K562 (cell line): ENCODE measurements at regions not wholly inside any gene's neighbourhood (a gene's known extent, or its start where the extent isn't known, plus 50 kb on each side); places are given as distances from the start of the nearest gene placed in this dataset.

Experiments used
- ATAC-seq: fragments of 200-7000 bp; cut with Tn5 transposase; 3 replicates; pipeline ENCODE4 v1.9.1; 2020; ENCODE audit warnings: moderate library complexity
- BruUV-seq: library from RNA; stranded (reverse); fragments of 400-500 nt; replicated peaks from 2 replicates; lab custom pipeline; 2021; lab: Mats Ljungman, UMichigan
- CTCF ChIA-PET: fragments of 300-600 bp; formaldehyde crosslinking; extraction: SDS; loops from one replicate; lab custom pipeline; 2021; ENCODE audit warnings: low intra/inter-chr PET ratio; lab: Yijun Ruan, JAX
- POLR2A ChIA-PET: fragments of 300-600, 350-650 bp; sonication (Branson Sonifier 250); formaldehyde crosslinking; extraction: SDS; loops from one replicate; lab custom pipeline; 2021; ENCODE audit warnings: antibody characterized with exemption, inconsistent platforms; lab: Yijun Ruan, JAX
- DNase-seq, 4 experiments: peaks; one replicate each; pipeline versions ENCODE4 v3.0.0 to v3.0.0-alpha.2; 2011 to 2018; ENCODE audit warnings: low spot score in 3 of 4, mixed read lengths in 3 of 4; ENCODE audit errors: extremely low read depth in 1 of 4
- FAIRE-seq: peaks from 2 replicates; lab custom pipeline; 2011; peaks lifted over from hg19 to GRCh38; lab: Jason Lieb, UNC
- H2AFZ ChIP-seq: 2 replicates; pipeline ENCODE4 v1.6.0; 2011; ENCODE audit warnings: low read depth, low read length, control low read depth, inconsistent platforms
- H3K27ac ChIP-seq: fragments of 200-600 bp; 3 replicates; pipeline ENCODE4 v1.8.0; 2011; ENCODE audit warnings: low read depth, mild to moderate bottlenecking, control low read depth, inconsistent platforms, low read length, moderate library complexity, mixed read lengths; ENCODE audit errors: extremely low read depth
- H3K27me3 ChIP-seq, 2 experiments: fragments of 300-600 bp in 1 of 2; 2 replicates in 1 of 2; 3 replicates in 1 of 2; pipeline versions ENCODE4 v1.6.0 to v1.8.0; 2011; ENCODE audit warnings: inconsistent platforms in 2 of 2, low read length in 2 of 2, mild to moderate bottlenecking in 1 of 2, mixed read lengths in 1 of 2, moderate library complexity in 1 of 2; ENCODE audit not compliant: control insufficient read depth in 2 of 2, insufficient read depth in 2 of 2
- H3K36me3 ChIP-seq: fragments of 300-600 bp; 3 replicates; pipeline ENCODE4 v1.8.0; 2011; ENCODE audit warnings: mild to moderate bottlenecking, low read length, inconsistent platforms; ENCODE audit not compliant: control insufficient read depth, insufficient read depth
- H3K4me1 ChIP-seq, 2 experiments: fragments of 200-600 bp in 1 of 2; replicated peaks in 1 of 2; 2 replicates in 1 of 2; 3 replicates in 1 of 2; pipeline versions ENCODE4 v1.5.1 to v1.8.0; 2011; ENCODE audit warnings: inconsistent platforms in 2 of 2, low read length in 2 of 2, mild to moderate bottlenecking in 1 of 2, mixed read lengths in 1 of 2, moderate library complexity in 1 of 2; ENCODE audit not compliant: control insufficient read depth in 2 of 2, insufficient read depth in 2 of 2
- H3K4me2 ChIP-seq: 2 replicates; pipeline ENCODE4 v1.6.1; 2011; ENCODE audit warnings: low read length, control low read depth, inconsistent platforms, mixed read lengths; ENCODE audit not compliant: insufficient read depth
- H3K4me3 ChIP-seq: fragments of 200-600 bp; sonication (generic), shearing (Covaris generic); 2 replicates; pipeline ENCODE4 v1.5.1; 2016; ENCODE audit warnings: control low read depth, inconsistent platforms
- H3K79me2 ChIP-seq: fragments of 200-600 bp; 3 replicates; pipeline ENCODE4 v1.8.0; 2011; ENCODE audit warnings: low read length, inconsistent platforms; ENCODE audit not compliant: control insufficient read depth, insufficient read depth
- H3K9ac ChIP-seq, 2 experiments: 2 replicates each; pipeline versions ENCODE4 v1.6.0 to v1.6.1; 2011; ENCODE audit warnings: low read depth in 2 of 2, low read length in 2 of 2, control low read depth in 1 of 2, inconsistent platforms in 1 of 2, mild to moderate bottlenecking in 1 of 2, mixed read lengths in 1 of 2; ENCODE audit not compliant: insufficient read depth in 1 of 2
- H3K9me1 ChIP-seq: one replicate; pipeline ENCODE4 v1.6.0; 2011; ENCODE audit warnings: inconsistent platforms, mild to moderate bottlenecking, low read length, moderate library complexity; ENCODE audit not compliant: control insufficient read depth, insufficient read depth
- H3K9me3 ChIP-seq: replicated peaks from 2 replicates; pipeline ENCODE4 v1.5.1; 2011; ENCODE audit warnings: low read depth, low read length, inconsistent platforms; ENCODE audit not compliant: control insufficient read depth, insufficient read depth
- H4K20me1 ChIP-seq: replicated peaks from 2 replicates; pipeline ENCODE4 v1.6.1; 2011; ENCODE audit warnings: low read length, inconsistent platforms, mixed read lengths; ENCODE audit not compliant: control insufficient read depth, insufficient read depth
- BRD9 ChIP-seq: fragments of 450-650 bp; IDR thresholded peaks from 2 replicates; pipeline ENCODE4 v1.6.1; 2018; ENCODE audit warnings: low read depth; ENCODE audit not compliant: partially characterized antibody
- CREBBP ChIP-seq: IDR thresholded peaks from one replicate; pipeline ENCODE4 v1.6.1; 2012; ENCODE audit warnings: low read depth, mild to moderate bottlenecking, control low read depth, inconsistent platforms, low read length
- EP400 ChIP-seq: fragments of 450-650 bp; IDR thresholded peaks from 2 replicates; pipeline ENCODE4 v1.6.1; 2017; ENCODE audit warnings: antibody characterized with exemption, mild to moderate bottlenecking, moderate library complexity
- FUS ChIP-seq: fragments of 200-400 bp; formaldehyde crosslinking; optimal IDR thresholded peaks from 2 replicates; pipeline ENCODE3; 2017; ENCODE audit warnings: low read depth, low read length
- KLF16 ChIP-seq: IDR thresholded peaks from 2 replicates; pipeline ENCODE4 v1.6.1; 2016; ENCODE audit warnings: antibody characterized with exemption
- LCOR ChIP-seq: sonication (generic); formaldehyde crosslinking; IDR thresholded peaks from 2 replicates; pipeline ENCODE4 v1.8.0; 2022; ENCODE audit warnings: mild to moderate bottlenecking, missing genetic modification reagents
- MAFF ChIP-seq: IDR thresholded peaks from 2 replicates; pipeline ENCODE4 v1.6.1; 2012; ENCODE audit warnings: low read length, improper control_type of control experiment
- MECOM ChIP-seq: fragments of 250-450 bp; sonication (Bioruptor Pico); IDR thresholded peaks from 2 replicates; pipeline ENCODE4 v1.8.0; 2022; ENCODE audit warnings: inconsistent platforms
- MEIS2 ChIP-seq: fragments of 450-650 bp; IDR thresholded peaks from 2 replicates; pipeline ENCODE4 v1.6.1; 2014; ENCODE audit warnings: mild to moderate bottlenecking; ENCODE audit not compliant: partially characterized antibody
- NEUROD1 ChIP-seq: fragments of 150-350 bp; IDR thresholded peaks from 2 replicates; pipeline ENCODE4 v1.6.1; 2014; ENCODE audit warnings: borderline replicate concordance, low read length, low read depth; ENCODE audit not compliant: partially characterized antibody
- PML ChIP-seq: IDR thresholded peaks from 2 replicates; pipeline ENCODE4 v1.6.1; 2012; ENCODE audit warnings: low read length, inconsistent platforms
- POLR2G ChIP-seq: fragments of 200-400 bp; formaldehyde crosslinking; IDR thresholded peaks from 2 replicates; pipeline ENCODE4 v1.6.1; 2017; ENCODE audit warnings: low read depth, mild to moderate bottlenecking, antibody characterized with exemption, low read length, moderate library complexity
- POLR2H ChIP-seq: IDR thresholded peaks from 2 replicates; pipeline ENCODE4 v1.6.1; 2016; ENCODE audit warnings: missing genetic modification characterization, low read depth, mild to moderate bottlenecking, control low read depth, missing compliant biosample characterization, moderate library complexity
- SMAD1 ChIP-seq: fragments of 150-350 bp; IDR thresholded peaks from 2 replicates; pipeline ENCODE4 v1.6.1; 2014; ENCODE audit warnings: low read length, low read depth; ENCODE audit not compliant: partially characterized antibody
- WGBS: fragments of 100-300 bp; shearing (Covaris generic); methylation state at CpG from one replicate; pipeline ENCODE4 v1.1.6; 2016; ENCODE audit warnings: low coverage, mixed read lengths; ENCODE audit not compliant: insufficient coverage; ENCODE audit errors: missing lambda C conversion rate; 5-methylcytosine and 5-hydroxymethylcytosine counted together
- in situ Hi-C: fragments of 300-500 bp; cut with MboI; formaldehyde crosslinking; loops from 4 replicates; pipeline ENCODE4 v1.15.0; 2018; ENCODE audit warnings: inconsistent platforms, mixed read lengths
- intact Hi-C: fragments of 100-400 bp; cut with micrococcal nuclease; formaldehyde crosslinking; loops from 2 replicates; pipeline ENCODE4 v1.14.2; 2022
- TF ChIP-seq, protein P1 (sequence below): sonication (generic); formaldehyde crosslinking; IDR thresholded peaks from 2 replicates; pipeline ENCODE4 v1.8.1; 2023; ENCODE audit warnings: mild to moderate bottlenecking, missing genetic modification reagents
- TF ChIP-seq, protein P2 (sequence below): IDR thresholded peaks from 2 replicates; pipeline ENCODE4 v1.6.1; 2016; ENCODE audit warnings: missing genetic modification characterization, missing compliant biosample characterization

DNA sequence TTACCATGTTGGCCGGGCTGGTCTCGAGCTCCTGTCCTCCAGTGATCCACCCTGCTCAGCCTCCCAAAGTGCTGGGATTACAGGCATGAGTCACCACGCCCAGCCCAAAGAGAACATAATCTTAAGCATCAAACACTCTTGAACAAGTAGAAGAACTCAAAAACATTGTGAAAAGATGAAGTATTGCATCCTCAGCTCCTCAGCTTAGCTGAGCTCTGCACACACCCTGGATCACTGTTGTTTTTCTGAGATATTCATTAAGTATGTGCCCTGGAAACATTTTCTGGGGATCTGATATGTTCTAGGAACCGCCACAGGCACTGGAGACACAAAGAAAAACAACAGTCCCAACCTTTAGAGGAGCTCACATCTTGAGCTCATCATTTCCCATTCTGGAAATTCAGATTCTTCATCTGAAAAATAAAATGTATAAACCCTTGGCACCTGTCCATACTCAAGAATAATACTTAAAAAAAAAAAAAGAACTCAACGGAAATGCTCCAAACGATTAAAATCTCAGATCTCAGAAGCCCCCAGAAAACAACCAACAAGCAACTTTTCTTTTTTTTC is 62.2 kb upstream of the ZNF462 start:
- POLR2A ChIA-PET, result no interaction called here
- WGBS, result 0% methylated on average over 6 of the region's 6 CpGs
- BruUV-seq, result no TSS peak

DNA sequence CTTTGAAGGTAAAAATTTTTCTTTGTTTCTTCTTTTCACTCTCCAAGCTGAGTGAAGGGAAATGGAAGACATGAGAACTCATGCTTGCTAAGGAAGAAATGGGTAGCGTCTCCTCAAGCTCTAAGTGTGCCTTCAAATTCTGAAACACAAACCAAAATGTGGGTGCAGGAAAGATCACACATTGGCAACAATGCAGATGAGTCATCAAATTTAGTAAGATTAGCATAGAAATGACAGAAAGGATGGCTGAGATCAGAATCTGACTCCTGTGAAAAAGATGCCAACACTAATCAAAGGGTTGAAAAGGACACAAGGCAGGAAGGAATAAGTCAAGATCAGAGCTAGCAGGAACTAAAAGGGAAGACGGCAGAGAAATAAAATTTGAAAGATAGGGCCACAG is 61.1 kb upstream of the ZNF462 start:
- DNase-seq (no peak), FAIRE-seq (no peak), ATAC-seq (no peak)
- no peak overlapping the region for H3K4me2 ChIP-seq
- intact Hi-C loops, result no loop called here
- H3K9me3 ChIP-seq, result no peaks in the 10 kb centered on the region
- no peaks in the 10 kb centered on the region for H4K20me1 ChIP-seq
- H3K27me3 ChIP-seq, result no peaks in the 10 kb centered on the region
- H3K36me3 ChIP-seq, result no peaks in the 10 kb centered on the region
- no peaks in the 10 kb centered on the region for H3K9me1 ChIP-seq
- H3K4me3 ChIP-seq, result no peak overlapping the region
- ChIA-PET POLR2A (no interaction called here), CTCF (no interaction called here)
- H3K4me1 ChIP-seq, result no peaks in the 10 kb centered on the region
- TF ChIP-seq KLF16 (no peak), SMAD1 (no peak), PML (no peak), CREBBP (no peak), POLR2G (no peak), MECOM (CRISPR knock-in tag) (no peak), FUS (no peak), BRD9 (no peak), MAFF (no peak)
- TF ChIP-seq, protein P1, sequence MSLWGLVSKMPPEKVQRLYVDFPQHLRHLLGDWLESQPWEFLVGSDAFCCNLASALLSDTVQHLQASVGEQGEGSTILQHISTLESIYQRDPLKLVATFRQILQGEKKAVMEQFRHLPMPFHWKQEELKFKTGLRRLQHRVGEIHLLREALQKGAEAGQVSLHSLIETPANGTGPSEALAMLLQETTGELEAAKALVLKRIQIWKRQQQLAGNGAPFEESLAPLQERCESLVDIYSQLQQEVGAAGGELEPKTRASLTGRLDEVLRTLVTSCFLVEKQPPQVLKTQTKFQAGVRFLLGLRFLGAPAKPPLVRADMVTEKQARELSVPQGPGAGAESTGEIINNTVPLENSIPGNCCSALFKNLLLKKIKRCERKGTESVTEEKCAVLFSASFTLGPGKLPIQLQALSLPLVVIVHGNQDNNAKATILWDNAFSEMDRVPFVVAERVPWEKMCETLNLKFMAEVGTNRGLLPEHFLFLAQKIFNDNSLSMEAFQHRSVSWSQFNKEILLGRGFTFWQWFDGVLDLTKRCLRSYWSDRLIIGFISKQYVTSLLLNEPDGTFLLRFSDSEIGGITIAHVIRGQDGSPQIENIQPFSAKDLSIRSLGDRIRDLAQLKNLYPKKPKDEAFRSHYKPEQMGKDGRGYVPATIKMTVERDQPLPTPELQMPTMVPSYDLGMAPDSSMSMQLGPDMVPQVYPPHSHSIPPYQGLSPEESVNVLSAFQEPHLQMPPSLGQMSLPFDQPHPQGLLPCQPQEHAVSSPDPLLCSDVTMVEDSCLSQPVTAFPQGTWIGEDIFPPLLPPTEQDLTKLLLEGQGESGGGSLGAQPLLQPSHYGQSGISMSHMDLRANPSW (CRISPR knock-in tag), result no peak
- TF ChIP-seq, protein P2, sequence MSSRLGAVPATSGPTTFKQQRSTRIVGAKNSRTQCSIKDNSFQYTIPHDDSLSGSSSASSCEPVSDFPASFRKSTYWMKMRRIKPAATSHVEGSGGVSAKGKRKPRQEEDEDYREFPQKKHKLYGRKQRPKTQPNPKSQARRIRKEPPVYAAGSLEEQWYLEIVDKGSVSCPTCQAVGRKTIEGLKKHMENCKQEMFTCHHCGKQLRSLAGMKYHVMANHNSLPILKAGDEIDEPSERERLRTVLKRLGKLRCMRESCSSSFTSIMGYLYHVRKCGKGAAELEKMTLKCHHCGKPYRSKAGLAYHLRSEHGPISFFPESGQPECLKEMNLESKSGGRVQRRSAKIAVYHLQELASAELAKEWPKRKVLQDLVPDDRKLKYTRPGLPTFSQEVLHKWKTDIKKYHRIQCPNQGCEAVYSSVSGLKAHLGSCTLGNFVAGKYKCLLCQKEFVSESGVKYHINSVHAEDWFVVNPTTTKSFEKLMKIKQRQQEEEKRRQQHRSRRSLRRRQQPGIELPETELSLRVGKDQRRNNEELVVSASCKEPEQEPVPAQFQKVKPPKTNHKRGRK (tag), result no peak
- no peak overlapping the region for H2AFZ ChIP-seq
- H3K9ac ChIP-seq, result no peak overlapping the region
- H3K79me2 ChIP-seq, result no peaks in the 10 kb centered on the region
- no peak overlapping the region for H3K27ac ChIP-seq
- in situ Hi-C loops, result no loop called here
- no TSS peak for BruUV-seq
- 0% methylated on average over 2 of the region's 2 CpGs for WGBS

More for the DNA sequence above, 62.2 kb upstream of the ZNF462 start:
- Histone ChIP-seq H3K4me2 (no peak overlapping the region), H2AFZ (no peak overlapping the region), H3K27me3 (no peaks in the 10 kb centered on the region), H3K27ac (no peak overlapping the region), H3K4me3 (no peak overlapping the region), H3K36me3 (no peaks in the 10 kb centered on the region), H3K9me3 (no peaks in the 10 kb centered on the region), H3K4me1 (no peaks in the 10 kb centered on the region), H3K9ac (no peak overlapping the region), H3K9me1 (no peaks in the 10 kb centered on the region), H4K20me1 (no peaks in the 10 kb centered on the region), H3K79me2 (no peaks in the 10 kb centered on the region)
- intact Hi-C loops, result no loop called here
- CTCF ChIA-PET, result no interaction called here
- ATAC-seq (no peak), DNase-seq (no peak), FAIRE-seq (no peak)
- in situ Hi-C loops, result no loop called here
- no peak for TF ChIP-seq POLR2H
- TF ChIP-seq EP400, result no peak
- no peak for TF ChIP-seq MEIS2
- no peak for TF ChIP-seq LCOR
- TF ChIP-seq NEUROD1, result no peak
